Colon (tissue), 2 donors: ENCODE measurements at regions not wholly inside any gene's neighbourhood (a gene's known extent, or its start where the extent isn't known, plus 50 kb on each side); places are given as distances from the start of the nearest gene placed in this dataset.

Source experiments
- FAIRE-seq: peaks from 2 replicates; lab custom pipeline; 2012; peaks lifted over from hg19 to GRCh38; lab: Jason Lieb, UNC
- donor health status: control.
- donor health status: control.

- FAIRE-seq = no peak
Measured at GRCh38 chr4:142961866-142962265, 115.8 kb upstream of the INPP4B start.

GRCh38 chr4:142974328-142974727 lies 128.2 kb upstream of the INPP4B start:
- no peak for FAIRE-seq

- FAIRE-seq = no peak
Measured at GRCh38 chr4:142975618-142976017, 129.5 kb upstream of the INPP4B start.

GRCh38 chr4:142976482-142976881 lies 130.4 kb upstream of the INPP4B start:
- peak; percentile 53 for FAIRE-seq

GRCh38 chr4:142977182-142977581 lies 131.1 kb upstream of the INPP4B start:
- no peak for FAIRE-seq

- no peak for FAIRE-seq
Measured at GRCh38 chr4:142983065-142983464, 137.0 kb upstream of the INPP4B start.

GRCh38 chr4:142983589-142983988 lies 137.5 kb upstream of the INPP4B start:
- FAIRE-seq = no peak

GRCh38 chr4:142984871-142985585 lies 138.9 kb upstream of the INPP4B start:
- FAIRE-seq = no peak

GRCh38 chr4:143016171-143016570 lies 168.5 kb upstream of the USP38 start:
- FAIRE-seq = no peak

- no peak for FAIRE-seq
Measured at GRCh38 chr4:143017210-143017609, 167.5 kb upstream of the USP38 start.

- FAIRE-seq = no peak
Measured at GRCh38 chr4:143019351-143019750, 165.4 kb upstream of the USP38 start.

GRCh38 chr4:143021384-143021783 lies 163.3 kb upstream of the USP38 start:
- FAIRE-seq = no peak

- FAIRE-seq = no peak
Measured at GRCh38 chr4:143023239-143023918, 161.3 kb upstream of the USP38 start.

- FAIRE-seq = no peak
Measured at GRCh38 chr4:143025081-143025704, 159.5 kb upstream of the USP38 start.

- FAIRE-seq = no peak
Measured at GRCh38 chr4:143026459-143027170, 158.1 kb upstream of the USP38 start.

- FAIRE-seq = no peak
Measured at GRCh38 chr4:143035661-143036060, 149.1 kb upstream of the USP38 start.

- no peak for FAIRE-seq
Measured at GRCh38 chr4:143036443-143036842, 148.3 kb upstream of the USP38 start.

- FAIRE-seq = no peak
Measured at GRCh38 chr4:143046454-143046853, 138.3 kb upstream of the USP38 start.

GRCh38 chr4:143046906-143047305 lies 137.8 kb upstream of the USP38 start:
- FAIRE-seq = no peak

GRCh38 chr4:143054971-143055370 lies 129.7 kb upstream of the USP38 start:
- FAIRE-seq = no peak

GRCh38 chr4:143055997-143056396 lies 128.7 kb upstream of the USP38 start:
- FAIRE-seq = no peak

- no peak for FAIRE-seq
Measured at GRCh38 chr4:143071351-143071750, 113.4 kb upstream of the USP38 start.

GRCh38 chr4:143076723-143077122 lies 108.0 kb upstream of the USP38 start:
- peak; percentile 75 for FAIRE-seq
